MM.1S (cell line): ENCODE measurements at regions not wholly inside any gene's neighbourhood (a gene's known extent, or its start where the extent isn't known, plus 50 kb on each side); places are given as distances from the start of the nearest gene placed in this dataset.

Experiments used
- CTCF ChIP-seq: fragments of 300-600 bp; sonication (generic); IDR thresholded peaks from 2 replicates; pipeline ENCODE4 v1.5.1; 2016; ENCODE audit warnings: antibody characterized with exemption, low read length, mixed read lengths
- EZH2 ChIP-seq: fragments of 300-600 bp; sonication (generic); optimal IDR thresholded peaks from 2 replicates; pipeline ENCODE3; 2017; ENCODE audit warnings: low read depth, mild to moderate bottlenecking, antibody characterized with exemption, low read length, mixed read lengths

GRCh38 chr2:185338104-185338503 is 400.5 kb upstream of the FSIP2 start:
- no peak for TF ChIP-seq CTCF
- TF ChIP-seq EZH2 = no peak
